ENCODE measurements at regions not wholly inside any gene's neighbourhood (a gene's known extent, or its start where the extent isn't known, plus 50 kb on each side); places are given as distances from the start of the nearest gene placed in this dataset.

GRCh38 chr6:104212977-104213668, 646.6 kb downstream of the HACE1 start:
- no peak overlapping the region for H3K27ac ChIP-seq
- H3K4me1 ChIP-seq: no peaks in the 10 kb centered on the region
- ATAC-seq (no peak), DNase-seq (no peak), FAIRE-seq (no peak)
- intact Hi-C loops (cut with DNase I): no loop called here
- H3K27me3 ChIP-seq: no peaks in the 10 kb centered on the region
- H3K9me3 ChIP-seq: no peaks in the 10 kb centered on the region
- H3K36me3 ChIP-seq: no peaks in the 10 kb centered on the region
- 87 to 91% methylated on average over 1 of the region's 1 CpG for WGBS, 2 donors
- no peak overlapping the region for H3K4me3 ChIP-seq
- no peak for TF ChIP-seq CTCF (IDR thresholded peaks at IDR 0.05)

DNA sequence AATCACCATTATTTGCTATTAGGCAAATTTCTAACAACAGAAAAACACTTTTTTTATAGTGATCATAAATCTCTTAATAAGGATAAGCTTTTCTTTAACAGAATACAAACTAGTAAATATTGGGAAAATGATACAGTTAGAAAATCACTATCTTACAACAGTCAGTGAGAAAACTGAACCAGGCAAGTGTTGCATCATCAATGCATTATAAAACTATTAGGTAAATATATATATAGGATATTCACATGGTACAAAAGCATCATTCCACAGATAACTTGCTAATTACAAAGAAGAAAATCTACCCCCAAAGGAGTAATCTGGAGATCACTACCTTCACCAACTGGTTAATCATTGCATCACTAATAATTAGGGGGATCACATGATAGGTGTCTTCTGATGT, 652.1 kb downstream of the HACE1 start:
- TF ChIP-seq CTCF (IDR thresholded peaks at IDR 0.05): no peak
- DNase-seq (no peak), ATAC-seq (no peak), FAIRE-seq (no peak)
- H3K4me1 ChIP-seq: no peaks in the 10 kb centered on the region
- intact Hi-C loops (cut with DNase I): no loop called here
- H3K4me3 ChIP-seq: no peak overlapping the region
- H3K27me3 ChIP-seq: no peaks in the 10 kb centered on the region
- no peaks in the 10 kb centered on the region for H3K9me3 ChIP-seq
- H3K27ac ChIP-seq: no peak overlapping the region
- no peaks in the 10 kb centered on the region for H3K36me3 ChIP-seq

GRCh38 chr6:104201557-104201956, 658.2 kb downstream of the HACE1 start:
- no peak for TF ChIP-seq CTCF (IDR thresholded peaks at IDR 0.05)
- Histone ChIP-seq H3K27ac (no peak overlapping the region), H3K4me3 (no peak overlapping the region), H3K4me1 (no peaks in the 10 kb centered on the region), H3K27me3 (no peaks in the 10 kb centered on the region), H3K9me3 (no peaks in the 10 kb centered on the region), H3K36me3 (no peaks in the 10 kb centered on the region)
- FAIRE-seq (no peak), ATAC-seq (no peak), DNase-seq (no peak)
- intact Hi-C loops (cut with DNase I): no loop called here
- 71 to 83% methylated on average over 2 of the region's 2 CpGs for WGBS, 2 donors

DNA sequence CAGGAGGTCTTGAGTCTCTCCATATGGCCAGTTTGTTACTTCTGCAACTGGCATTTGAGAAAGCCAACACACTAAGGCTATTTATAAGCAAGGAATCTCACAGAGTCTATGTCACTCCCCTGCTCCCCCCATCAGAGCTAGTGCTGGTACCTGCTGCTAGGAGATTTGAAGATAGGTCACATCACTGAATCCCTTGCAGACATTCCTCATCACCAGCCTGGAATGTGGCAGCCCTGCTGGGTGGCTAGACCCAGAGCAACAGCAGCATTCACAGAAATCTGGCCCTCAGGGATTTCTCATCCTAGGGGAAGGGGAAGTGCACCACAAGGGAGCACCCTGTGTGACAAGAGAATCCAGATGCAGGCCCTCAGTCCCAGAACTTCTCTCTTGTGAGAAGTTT, 672.1 kb downstream of the HACE1 start:
- Histone ChIP-seq H3K4me3 (no peak overlapping the region), H3K36me3 (no peaks in the 10 kb centered on the region), H3K27me3 (no peaks in the 10 kb centered on the region), H3K4me1 (no peaks in the 10 kb centered on the region), H3K27ac (no peak overlapping the region), H3K9me3 (no peaks in the 10 kb centered on the region)
- no peak for FAIRE-seq
- no peak for ATAC-seq
- no peak for TF ChIP-seq CTCF (IDR thresholded peaks at IDR 0.05)
- intact Hi-C loops (cut with DNase I): no loop called here
- DNase-seq: no peak

- Histone ChIP-seq H3K4me1 (no peaks in the 10 kb centered on the region), H3K4me3 (no peak overlapping the region), H3K27ac (no peak overlapping the region), H3K36me3 (no peaks in the 10 kb centered on the region), H3K9me3 (no peaks in the 10 kb centered on the region), H3K27me3 (no peaks in the 10 kb centered on the region)
- ATAC-seq (no peak), DNase-seq (no peak), FAIRE-seq (no peak)
- TF ChIP-seq CTCF (IDR thresholded peaks at IDR 0.05): no peak
- intact Hi-C loops (cut with DNase I): no loop called here
- WGBS, 2 donors: 71 to 73% methylated on average over 3 of the region's 3 CpGs
These were observed 672.9 kb downstream of the HACE1 start for GRCh38 chr6:104186831-104187230.

All from pancreas (tissue), 10 donors.